ENCODE measurements at regions not wholly inside any gene's neighbourhood (a gene's known extent, or its start where the extent isn't known, plus 50 kb on each side); places are given as distances from the start of the nearest gene placed in this dataset.
"Not testable (repeated sequence)": the region's sequence is repeated elsewhere in the genome, so short reads cannot be mapped to it uniquely, and the experiment has no call there.

GRCh38 chr16:25542306-25542705, 149.5 kb upstream of the HS3ST4 start:
- no peak for DNase-seq
- Histone ChIP-seq H3K9me3 (ENCODE audit: control insufficient read depth, low read depth, low read length) (no peaks in the 10 kb centered on the region), H3K27ac (ENCODE audit: low read length) (no peak overlapping the region), H3K4me1 (ENCODE audit: control insufficient read depth, insufficient read depth, low read length) (no peaks in the 10 kb centered on the region), H3K36me3 (ENCODE audit: control insufficient read depth, insufficient read depth, low read length) (no peaks in the 10 kb centered on the region), H3K4me3 (ENCODE audit: low read length) (no peak overlapping the region), H3K27me3 (ENCODE audit: control insufficient read depth, insufficient read depth, low read length) (no peaks in the 10 kb centered on the region)
- WGBS (ENCODE audit: insufficient coverage, low lambda C conversion rate) = 80% methylated on average over 1 of the region's 3 CpGs

- not testable (repeated sequence) for DNase-seq; H3K27me3 ChIP-seq (ENCODE audit: control insufficient read depth, insufficient read depth, low read length); H3K27ac ChIP-seq (ENCODE audit: low read length); H3K4me1 ChIP-seq (ENCODE audit: control insufficient read depth, insufficient read depth, low read length); H3K9me3 ChIP-seq (ENCODE audit: control insufficient read depth, low read depth, low read length); H3K36me3 ChIP-seq (ENCODE audit: control insufficient read depth, insufficient read depth, low read length); H3K4me3 ChIP-seq (ENCODE audit: low read length)
- WGBS (ENCODE audit: insufficient coverage, low lambda C conversion rate) = no CpG with 5 or more reads among the region's 12 CpGs
These were observed 152.0 kb upstream of the HS3ST4 start for GRCh38 chr16:25539767-25540166.

GRCh38 chr16:25523183-25523582, 168.6 kb upstream of the HS3ST4 start:
- Histone ChIP-seq H3K27ac (ENCODE audit: low read length) (no peak overlapping the region), H3K4me3 (ENCODE audit: low read length) (no peak overlapping the region), H3K27me3 (ENCODE audit: control insufficient read depth, insufficient read depth, low read length) (no peaks in the 10 kb centered on the region), H3K9me3 (ENCODE audit: control insufficient read depth, low read depth, low read length) (no peaks in the 10 kb centered on the region), H3K4me1 (ENCODE audit: control insufficient read depth, insufficient read depth, low read length) (no peaks in the 10 kb centered on the region), H3K36me3 (ENCODE audit: control insufficient read depth, insufficient read depth, low read length) (no peaks in the 10 kb centered on the region)
- no CpG with 5 or more reads among the region's 6 CpGs for WGBS (ENCODE audit: insufficient coverage, low lambda C conversion rate)
- no peak for DNase-seq

- Histone ChIP-seq H3K9me3 (ENCODE audit: control insufficient read depth, low read depth, low read length) (no peaks in the 10 kb centered on the region), H3K36me3 (ENCODE audit: control insufficient read depth, insufficient read depth, low read length) (no peaks in the 10 kb centered on the region), H3K27me3 (ENCODE audit: control insufficient read depth, insufficient read depth, low read length) (no peaks in the 10 kb centered on the region), H3K4me1 (ENCODE audit: control insufficient read depth, insufficient read depth, low read length) (no peaks in the 10 kb centered on the region), H3K27ac (ENCODE audit: low read length) (no peak overlapping the region), H3K4me3 (ENCODE audit: low read length) (no peak overlapping the region)
- no peak for DNase-seq
These were observed 179.7 kb upstream of the HS3ST4 start for GRCh38 chr16:25512041-25512440.

- Histone ChIP-seq H3K27ac (ENCODE audit: low read length) (no peak overlapping the region), H3K4me1 (ENCODE audit: control insufficient read depth, insufficient read depth, low read length) (no peaks in the 10 kb centered on the region), H3K9me3 (ENCODE audit: control insufficient read depth, low read depth, low read length) (no peaks in the 10 kb centered on the region), H3K4me3 (ENCODE audit: low read length) (no peak overlapping the region), H3K27me3 (ENCODE audit: control insufficient read depth, insufficient read depth, low read length) (no peaks in the 10 kb centered on the region), H3K36me3 (ENCODE audit: control insufficient read depth, insufficient read depth, low read length) (no peaks in the 10 kb centered on the region)
- no peak for DNase-seq
- WGBS (ENCODE audit: insufficient coverage, low lambda C conversion rate) = 92% methylated on average over 1 of the region's 1 CpG
These were observed 182.3 kb upstream of the HS3ST4 start for GRCh38 chr16:25509456-25509855.

- Histone ChIP-seq H3K27ac (ENCODE audit: low read length) (no peak overlapping the region), H3K4me3 (ENCODE audit: low read length) (no peak overlapping the region), H3K4me1 (ENCODE audit: control insufficient read depth, insufficient read depth, low read length) (no peaks in the 10 kb centered on the region), H3K27me3 (ENCODE audit: control insufficient read depth, insufficient read depth, low read length) (no peaks in the 10 kb centered on the region), H3K9me3 (ENCODE audit: control insufficient read depth, low read depth, low read length) (no peaks in the 10 kb centered on the region), H3K36me3 (ENCODE audit: control insufficient read depth, insufficient read depth, low read length) (no peaks in the 10 kb centered on the region)
- no peak for DNase-seq
- no CpG with 5 or more reads among the region's 3 CpGs for WGBS (ENCODE audit: insufficient coverage, low lambda C conversion rate)
These were observed 190.1 kb upstream of the HS3ST4 start for GRCh38 chr16:25501530-25502255.

- Histone ChIP-seq H3K27me3 (ENCODE audit: control insufficient read depth, insufficient read depth, low read length) (no peaks in the 10 kb centered on the region), H3K36me3 (ENCODE audit: control insufficient read depth, insufficient read depth, low read length) (no peaks in the 10 kb centered on the region), H3K4me3 (ENCODE audit: low read length) (no peak overlapping the region), H3K4me1 (ENCODE audit: control insufficient read depth, insufficient read depth, low read length) (no peaks in the 10 kb centered on the region), H3K27ac (ENCODE audit: low read length) (no peak overlapping the region), H3K9me3 (ENCODE audit: control insufficient read depth, low read depth, low read length) (no peaks in the 10 kb centered on the region)
- no CpG with 5 or more reads among the region's 2 CpGs for WGBS (ENCODE audit: insufficient coverage, low lambda C conversion rate)
- DNase-seq = no peak
These were observed 197.5 kb upstream of the HS3ST4 start for GRCh38 chr16:25494292-25494691.

GRCh38 chr16:25493136-25493811, 198.5 kb upstream of the HS3ST4 start:
- no peaks in the 10 kb centered on the region for H3K27me3 ChIP-seq (ENCODE audit: control insufficient read depth, insufficient read depth, low read length)
- WGBS (ENCODE audit: insufficient coverage, low lambda C conversion rate) = no CpG with 5 or more reads among the region's 5 CpGs
- DNase-seq = no peak
- no peak overlapping the region for H3K27ac ChIP-seq (ENCODE audit: low read length)
- H3K4me3 ChIP-seq (ENCODE audit: low read length) = no peak overlapping the region
- H3K4me1 ChIP-seq (ENCODE audit: control insufficient read depth, insufficient read depth, low read length) = no peaks in the 10 kb centered on the region
- H3K9me3 ChIP-seq (ENCODE audit: control insufficient read depth, low read depth, low read length) = peaks cover 2% of the 10 kb centered on the region
- no peaks in the 10 kb centered on the region for H3K36me3 ChIP-seq (ENCODE audit: control insufficient read depth, insufficient read depth, low read length)

- Histone ChIP-seq H3K27ac (ENCODE audit: low read length) (no peak overlapping the region), H3K9me3 (ENCODE audit: control insufficient read depth, low read depth, low read length) (peaks cover 3% of the 10 kb centered on the region), H3K27me3 (ENCODE audit: control insufficient read depth, insufficient read depth, low read length) (no peaks in the 10 kb centered on the region), H3K4me3 (ENCODE audit: low read length) (no peak overlapping the region), H3K36me3 (ENCODE audit: control insufficient read depth, insufficient read depth, low read length) (no peaks in the 10 kb centered on the region), H3K4me1 (ENCODE audit: control insufficient read depth, insufficient read depth, low read length) (no peaks in the 10 kb centered on the region)
- DNase-seq = no peak
- WGBS (ENCODE audit: insufficient coverage, low lambda C conversion rate) = no CpG with 5 or more reads among the region's 4 CpGs
These were observed 203.3 kb upstream of the HS3ST4 start for GRCh38 chr16:25488435-25488834.

GRCh38 chr16:25487888-25488287, 203.9 kb upstream of the HS3ST4 start:
- no peak for DNase-seq
- WGBS (ENCODE audit: insufficient coverage, low lambda C conversion rate) = 75% methylated on average over 1 of the region's 1 CpG
- Histone ChIP-seq H3K9me3 (ENCODE audit: control insufficient read depth, low read depth, low read length) (peaks cover 3% of the 10 kb centered on the region), H3K4me3 (ENCODE audit: low read length) (no peak overlapping the region), H3K4me1 (ENCODE audit: control insufficient read depth, insufficient read depth, low read length) (no peaks in the 10 kb centered on the region), H3K27ac (ENCODE audit: low read length) (no peak overlapping the region), H3K27me3 (ENCODE audit: control insufficient read depth, insufficient read depth, low read length) (no peaks in the 10 kb centered on the region), H3K36me3 (ENCODE audit: control insufficient read depth, insufficient read depth, low read length) (no peaks in the 10 kb centered on the region)

- no peak for DNase-seq
- WGBS (ENCODE audit: insufficient coverage, low lambda C conversion rate) = no CpG with 5 or more reads among the region's 1 CpG
These were observed 210.1 kb upstream of the HS3ST4 start for GRCh38 chr16:25481636-25482035.

More at GRCh38 chr16:25481636-25482035, 210.1 kb upstream of the HS3ST4 start:
- no peaks in the 10 kb centered on the region for H3K36me3 ChIP-seq (ENCODE audit: control insufficient read depth, insufficient read depth, low read length)
- H3K4me1 ChIP-seq (ENCODE audit: control insufficient read depth, insufficient read depth, low read length) = no peaks in the 10 kb centered on the region
- H3K27me3 ChIP-seq (ENCODE audit: control insufficient read depth, insufficient read depth, low read length) = no peaks in the 10 kb centered on the region
- H3K27ac ChIP-seq (ENCODE audit: low read length) = no peak overlapping the region
- H3K4me3 ChIP-seq (ENCODE audit: low read length) = no peak overlapping the region
- H3K9me3 ChIP-seq (ENCODE audit: control insufficient read depth, low read depth, low read length) = no peaks in the 10 kb centered on the region
